Testis (tissue), 2 donors: ENCODE measurements at regions not wholly inside any gene's neighbourhood (a gene's known extent, or its start where the extent isn't known, plus 50 kb on each side); places are given as distances from the start of the nearest gene placed in this dataset.

Source experiments
- POLR2A ChIP-seq: fragments of 450-650 bp; IDR thresholded peaks from one replicate; pipeline ENCODE4 v1.6.1; 2017; ENCODE audit warnings: antibody characterized with exemption, mild to moderate bottlenecking, moderate library complexity
- TF ChIP-seq, protein P1 (sequence below), 3 experiments: fragments of 450-650 bp in 2 of 3; fragments of 200-600 bp in 1 of 3; sonication (generic) in 1 of 3; IDR thresholded peaks; one replicate each; pipeline ENCODE4 v1.5.1; 2016 to 2019; ENCODE audit warnings: antibody characterized with exemption in 3 of 3, mild to moderate bottlenecking in 2 of 3, moderate library complexity in 1 of 3

DNA sequence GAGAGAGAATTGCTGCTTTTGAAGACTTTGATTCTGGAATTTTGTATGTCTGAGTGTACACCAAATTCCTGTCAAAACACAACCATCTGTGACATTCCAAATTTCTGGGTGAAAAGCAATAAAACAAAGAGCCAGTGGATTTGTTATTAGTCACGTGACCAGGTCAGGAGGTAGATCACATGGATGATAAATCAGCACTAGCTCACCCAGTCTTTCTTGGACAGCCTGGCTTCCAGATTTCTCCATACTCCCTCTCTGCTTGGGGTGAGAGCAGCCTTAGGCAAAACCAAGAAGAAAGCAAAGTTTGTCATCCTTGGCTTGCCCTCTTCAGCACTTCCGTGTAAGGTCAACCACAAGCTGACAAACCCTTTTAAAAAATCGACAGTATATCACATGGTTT, 194.2 kb downstream of the CLCN4 start:
- TF ChIP-seq, protein P1, sequence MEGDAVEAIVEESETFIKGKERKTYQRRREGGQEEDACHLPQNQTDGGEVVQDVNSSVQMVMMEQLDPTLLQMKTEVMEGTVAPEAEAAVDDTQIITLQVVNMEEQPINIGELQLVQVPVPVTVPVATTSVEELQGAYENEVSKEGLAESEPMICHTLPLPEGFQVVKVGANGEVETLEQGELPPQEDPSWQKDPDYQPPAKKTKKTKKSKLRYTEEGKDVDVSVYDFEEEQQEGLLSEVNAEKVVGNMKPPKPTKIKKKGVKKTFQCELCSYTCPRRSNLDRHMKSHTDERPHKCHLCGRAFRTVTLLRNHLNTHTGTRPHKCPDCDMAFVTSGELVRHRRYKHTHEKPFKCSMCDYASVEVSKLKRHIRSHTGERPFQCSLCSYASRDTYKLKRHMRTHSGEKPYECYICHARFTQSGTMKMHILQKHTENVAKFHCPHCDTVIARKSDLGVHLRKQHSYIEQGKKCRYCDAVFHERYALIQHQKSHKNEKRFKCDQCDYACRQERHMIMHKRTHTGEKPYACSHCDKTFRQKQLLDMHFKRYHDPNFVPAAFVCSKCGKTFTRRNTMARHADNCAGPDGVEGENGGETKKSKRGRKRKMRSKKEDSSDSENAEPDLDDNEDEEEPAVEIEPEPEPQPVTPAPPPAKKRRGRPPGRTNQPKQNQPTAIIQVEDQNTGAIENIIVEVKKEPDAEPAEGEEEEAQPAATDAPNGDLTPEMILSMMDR (IDR thresholded peaks at IDR 0.05) = no peak
- TF ChIP-seq POLR2A = no peak
